ENCODE measurements at regions not wholly inside any gene's neighbourhood (a gene's known extent, or its start where the extent isn't known, plus 50 kb on each side); places are given as distances from the start of the nearest gene placed in this dataset.

DNA sequence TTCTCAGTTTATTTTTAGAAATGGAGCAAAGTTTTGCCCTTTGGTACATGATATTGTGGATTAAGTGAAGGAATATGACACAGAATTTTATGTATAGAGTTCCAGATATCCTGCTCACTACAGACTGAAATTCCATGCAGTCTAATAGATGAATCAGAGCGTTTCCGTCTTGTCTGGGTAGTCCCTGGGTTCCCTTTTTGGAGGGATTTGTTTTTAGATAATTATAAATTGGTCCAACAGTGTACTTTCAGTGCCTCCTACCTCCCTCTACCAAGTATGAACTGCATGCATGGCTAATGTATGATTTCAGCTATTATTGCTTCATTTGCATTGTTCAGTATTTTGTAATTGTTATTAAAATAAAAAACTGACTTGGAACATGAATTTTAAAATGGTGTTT, 74.4 kb downstream of the SEPTIN7 start:
- peaks cover under 1% of the 10 kb centered on the region for H3K79me2 ChIP-seq (ENCODE audit: control insufficient read depth, insufficient read depth, low read length)
- H3K4me1 ChIP-seq (ENCODE audit: control insufficient read depth, insufficient read depth, low read length) = no peaks in the 10 kb centered on the region
- H3K36me3 ChIP-seq (ENCODE audit: control insufficient read depth in 2 of 2, insufficient read depth in 2 of 2, low read length in 1 of 2) = peaks cover 0 to 13% of the 10 kb centered on the region in 2 experiments; a peak in 2 of 4 replicates
- FAIRE-seq (no peak), DNase-seq (ENCODE audit: low read depth, low spot score) (no peak), ATAC-seq (no peak)
- 81% methylated on average over 2 of the region's 2 CpGs for WGBS (ENCODE audit: insufficient coverage, insufficient replicate concordance, low lambda C conversion rate, missing lambda C conversion rate)
- in situ Hi-C loops (cut with MboI) = no loop called here
- RAD21 ChIA-PET (ENCODE audit: unreplicated experiment) = interaction anchor here (1.3 to 1.5 kb wide), 2 partner anchors 71 to 166 kb away, joined by 3 to 4 read pairs; no protein-coding TSS in a partner anchor
- intact Hi-C loops (cut with micrococcal nuclease; ENCODE audit: unreplicated experiment) = no loop called here
- no peak overlapping the region for H3K4me3 ChIP-seq
- no peak overlapping the region for H3K4me2 ChIP-seq (ENCODE audit: control insufficient read depth, insufficient read depth)
- CTCF ChIA-PET = interaction anchor here (0.8 to 1.2 kb wide), 4 partner anchors 15 to 78 kb away, joined by 3 to 4 read pairs (median 3); partner anchors contain the start of gene SEPTIN7
- SMC1A ChIA-PET (ENCODE audit: uncharacterized antibody, unreplicated experiment) = interaction anchor here (1.2 kb wide), 1 partner anchor 17 kb away, joined by 6 read pairs; no protein-coding TSS in a partner anchor
- POLR2A ChIA-PET = no interaction called here
- H3K9me3 ChIP-seq (replicated peaks; ENCODE audit: control insufficient read depth, insufficient read depth, low read length) = no peaks in the 10 kb centered on the region
- no peaks in the 10 kb centered on the region for H4K20me1 ChIP-seq (ENCODE audit: control insufficient read depth, insufficient read depth)
- no peaks in the 10 kb centered on the region for H3K27me3 ChIP-seq (replicated peaks in 1 of 2; ENCODE audit: control insufficient read depth in 2 of 2, insufficient read depth in 2 of 2, low read length in 1 of 2)
- H2AFZ ChIP-seq (ENCODE audit: control insufficient read depth, low read depth, low read length) = no peak overlapping the region
- no peak overlapping the region for H3K27ac ChIP-seq (ENCODE audit: control insufficient read depth, insufficient read depth)
- H3K9ac ChIP-seq (ENCODE audit: control insufficient read depth, insufficient read depth, low read length) = no peak overlapping the region
- no TSS peak for BruUV-seq (replicated peaks)
- TF ChIP-seq ASH2L (IDR thresholded peaks at IDR 0.05; ENCODE audit: borderline replicate concordance, low read depth) = no peak
- TF ChIP-seq, protein P1, sequence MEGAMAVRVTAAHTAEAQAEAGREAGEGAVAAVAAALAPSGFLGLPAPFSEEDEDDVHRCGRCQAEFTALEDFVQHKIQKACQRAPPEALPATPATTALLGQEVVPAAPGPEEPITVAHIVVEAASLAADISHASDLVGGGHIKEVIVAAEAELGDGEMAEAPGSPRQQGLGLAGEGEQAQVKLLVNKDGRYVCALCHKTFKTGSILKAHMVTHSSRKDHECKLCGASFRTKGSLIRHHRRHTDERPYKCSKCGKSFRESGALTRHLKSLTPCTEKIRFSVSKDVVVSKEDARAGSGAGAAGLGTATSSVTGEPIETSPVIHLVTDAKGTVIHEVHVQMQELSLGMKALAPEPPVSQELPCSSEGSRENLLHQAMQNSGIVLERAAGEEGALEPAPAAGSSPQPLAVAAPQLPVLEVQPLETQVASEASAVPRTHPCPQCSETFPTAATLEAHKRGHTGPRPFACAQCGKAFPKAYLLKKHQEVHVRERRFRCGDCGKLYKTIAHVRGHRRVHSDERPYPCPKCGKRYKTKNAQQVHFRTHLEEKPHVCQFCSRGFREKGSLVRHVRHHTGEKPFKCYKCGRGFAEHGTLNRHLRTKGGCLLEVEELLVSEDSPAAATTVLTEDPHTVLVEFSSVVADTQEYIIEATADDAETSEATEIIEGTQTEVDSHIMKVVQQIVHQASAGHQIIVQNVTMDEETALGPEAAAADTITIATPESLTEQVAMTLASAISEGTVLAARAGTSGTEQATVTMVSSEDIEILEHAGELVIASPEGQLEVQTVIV (IDR thresholded peaks at IDR 0.05; ENCODE audit: borderline replicate concordance, partially characterized antibody) = no peak
- no peak for TF ChIP-seq NR2C2 (IDR thresholded peaks at IDR 0.05; ENCODE audit: borderline replicate concordance, control insufficient read depth, insufficient read length, low read depth)
- TF ChIP-seq MXI1 (IDR thresholded peaks at IDR 0.05; ENCODE audit: low read depth, low read length) = no peak
- TF ChIP-seq ZBTB4 (CRISPR knock-in tag; IDR thresholded peaks at IDR 0.05) = no peak
- TF ChIP-seq PML (IDR thresholded peaks at IDR 0.05; ENCODE audit: low read length) = no peak
- TF ChIP-seq, protein P2, sequence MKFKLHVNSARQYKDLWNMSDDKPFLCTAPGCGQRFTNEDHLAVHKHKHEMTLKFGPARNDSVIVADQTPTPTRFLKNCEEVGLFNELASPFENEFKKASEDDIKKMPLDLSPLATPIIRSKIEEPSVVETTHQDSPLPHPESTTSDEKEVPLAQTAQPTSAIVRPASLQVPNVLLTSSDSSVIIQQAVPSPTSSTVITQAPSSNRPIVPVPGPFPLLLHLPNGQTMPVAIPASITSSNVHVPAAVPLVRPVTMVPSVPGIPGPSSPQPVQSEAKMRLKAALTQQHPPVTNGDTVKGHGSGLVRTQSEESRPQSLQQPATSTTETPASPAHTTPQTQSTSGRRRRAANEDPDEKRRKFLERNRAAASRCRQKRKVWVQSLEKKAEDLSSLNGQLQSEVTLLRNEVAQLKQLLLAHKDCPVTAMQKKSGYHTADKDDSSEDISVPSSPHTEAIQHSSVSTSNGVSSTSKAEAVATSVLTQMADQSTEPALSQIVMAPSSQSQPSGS (IDR thresholded peaks at IDR 0.05; ENCODE audit: low read length) = no peak
- TF ChIP-seq RFX5 (IDR thresholded peaks at IDR 0.05; ENCODE audit: low read depth, low read length) = no peak
- no peak for TF ChIP-seq FOS (IDR thresholded peaks at IDR 0.05; ENCODE audit: borderline replicate concordance, extremely low read depth, insufficient read length)
- no peak for TF ChIP-seq ZZZ3 (IDR thresholded peaks at IDR 0.05; ENCODE audit: control insufficient read depth, insufficient read length, low read depth)
- TF ChIP-seq RCOR1 (conservative IDR thresholded peaks at IDR 0.05; ENCODE audit: low read depth, low read length) = no peak
- TF ChIP-seq TBL1XR1 (IDR thresholded peaks at IDR 0.05; ENCODE audit: low read depth, low read length) = no peak
- TF ChIP-seq MYB (IDR thresholded peaks at IDR 0.05; ENCODE audit: borderline replicate concordance, low read depth, low read length) = no peak
- TF ChIP-seq CHD4 (IDR thresholded peaks at IDR 0.05) = no peak
- TF ChIP-seq TARDBP (IDR thresholded peaks at IDR 0.05; ENCODE audit: borderline replicate concordance) = no peak
- TF ChIP-seq POLR2AphosphoS2 (IDR thresholded peaks at IDR 0.05; ENCODE audit: low read depth, low read length) = no peak
- no peak for TF ChIP-seq SREBF1 (IDR thresholded peaks at IDR 0.05; ENCODE audit: low read length)
